OCI-LY3 (cell line): ENCODE measurements at regions not wholly inside any gene's neighbourhood (a gene's known extent, or its start where the extent isn't known, plus 50 kb on each side); places are given as distances from the start of the nearest gene placed in this dataset.

ENCODE experiments used
- CTCF ChIP-seq: fragments of 200-600, 300-600 bp; sonication (generic); IDR thresholded peaks from 2 replicates; pipeline ENCODE4 v1.5.1; 2014; ENCODE audit warnings: antibody characterized with exemption, low read length, low read depth
- EZH2phosphoT487 ChIP-seq: fragments of 200-600 bp; shearing (Covaris generic); IDR thresholded peaks from 2 replicates; pipeline ENCODE4 v1.6.1; 2018; ENCODE audit warnings: antibody characterized with exemption, mixed run types, low read depth

GRCh38 chr18:55763298-55763697 lies 175.3 kb upstream of the TCF4 start:
- TF ChIP-seq CTCF = no peak
- no peak for TF ChIP-seq EZH2phosphoT487
